ENCODE measurements at regions not wholly inside any gene's neighbourhood (a gene's known extent, or its start where the extent isn't known, plus 50 kb on each side); places are given as distances from the start of the nearest gene placed in this dataset.

GRCh38 chr4:138688408-138689085, 327.0 kb upstream of the NOCT start:
- TF ChIP-seq CTCF (IDR thresholded peaks at IDR 0.05): no peak
- no peak for TF ChIP-seq POLR2A (IDR thresholded peaks at IDR 0.05)
- no peak for TF ChIP-seq EP300 (IDR thresholded peaks at IDR 0.05)
- TF ChIP-seq POLR2AphosphoS5 (IDR thresholded peaks at IDR 0.05): no peak
